Mesodermal cell (in vitro differentiated cells): ENCODE measurements at regions not wholly inside any gene's neighbourhood (a gene's known extent, or its start where the extent isn't known, plus 50 kb on each side); places are given as distances from the start of the nearest gene placed in this dataset.
"Not testable (repeated sequence)": the region's sequence is repeated elsewhere in the genome, so short reads cannot be mapped to it uniquely, and the experiment has no call there.

Experiments
- H3K27ac ChIP-seq: 2 replicates; pipeline ENCODE4 v1.7.0; 2013; ENCODE audit warnings: mild to moderate bottlenecking, low read depth, low read length, moderate library complexity; ENCODE audit not compliant: severe bottlenecking
- H3K36me3 ChIP-seq: 2 replicates; pipeline ENCODE4 v1.7.1; 2013; ENCODE audit warnings: mild to moderate bottlenecking, low read length, moderate library complexity; ENCODE audit not compliant: control insufficient read depth, insufficient read depth
- H3K4me1 ChIP-seq: one replicate; pipeline ENCODE4 v1.7.1; 2013; ENCODE audit warnings: mild to moderate bottlenecking, low read length; ENCODE audit not compliant: insufficient read depth, control insufficient read depth, poor library complexity, severe bottlenecking
- H3K4me3 ChIP-seq: 2 replicates; pipeline ENCODE4 v1.7.0; 2013; ENCODE audit warnings: low read length, control low read depth, mild to moderate bottlenecking; ENCODE audit not compliant: insufficient read depth, poor library complexity, severe bottlenecking; ENCODE audit errors: extremely low read depth
- H3K9me3 ChIP-seq: 2 replicates; pipeline ENCODE4 v1.7.1; 2013; ENCODE audit warnings: mild to moderate bottlenecking, low read length, moderate library complexity; ENCODE audit not compliant: control insufficient read depth
- WGBS, 2 experiments: methylation state at CpG; one replicate each; pipeline ENCODE4 v1.1.5; 2013; ENCODE audit warnings: missing lambda C conversion rate in 2 of 2; ENCODE audit not compliant: insufficient coverage in 2 of 2; 5-methylcytosine and 5-hydroxymethylcytosine counted together

GRCh38 chr3:75180945-75181298 lies 483.2 kb upstream of the FRG2C start:
- no peak overlapping the region for H3K27ac ChIP-seq
- no CpG with 5 or more reads among the region's 1 CpG for WGBS, 2 experiments
- H3K36me3 ChIP-seq: no peaks in the 10 kb centered on the region
- H3K4me1 ChIP-seq: no peaks in the 10 kb centered on the region
- H3K9me3 ChIP-seq: no peaks in the 10 kb centered on the region
- no peak overlapping the region for H3K4me3 ChIP-seq

- no peaks in the 10 kb centered on the region for H3K4me1 ChIP-seq
- no peak overlapping the region for H3K27ac ChIP-seq
- no peak overlapping the region for H3K4me3 ChIP-seq
- no peaks in the 10 kb centered on the region for H3K9me3 ChIP-seq
- H3K36me3 ChIP-seq: no peaks in the 10 kb centered on the region
- WGBS, 2 experiments: no CpG with 5 or more reads among the region's 3 CpGs
Measured at GRCh38 chr3:75188962-75189361, 475.2 kb upstream of the FRG2C start.

GRCh38 chr3:75192146-75192616 lies 471.9 kb upstream of the FRG2C start:
- Histone ChIP-seq H3K4me3 (no peak overlapping the region), H3K27ac (no peak overlapping the region), H3K4me1 (no peaks in the 10 kb centered on the region), H3K9me3 (no peaks in the 10 kb centered on the region), H3K36me3 (no peaks in the 10 kb centered on the region)
- WGBS, 2 experiments: 50 to 80% methylated on average over 2 of the region's 6 CpGs

- Histone ChIP-seq H3K4me1 (no peaks in the 10 kb centered on the region), H3K4me3 (no peak overlapping the region), H3K36me3 (no peaks in the 10 kb centered on the region), H3K9me3 (no peaks in the 10 kb centered on the region), H3K27ac (no peak overlapping the region)
- WGBS, 2 experiments: 89 to 93% methylated on average over 3 to 4 of the region's 4 CpGs
Measured at GRCh38 chr3:75193797-75194196, 470.3 kb upstream of the FRG2C start.

GRCh38 chr3:75214332-75214731 lies 449.8 kb upstream of the FRG2C start:
- H3K27ac ChIP-seq, H3K4me1 ChIP-seq, H3K4me3 ChIP-seq, H3K9me3 ChIP-seq, H3K36me3 ChIP-seq: not testable (repeated sequence)
- 93 to 94% methylated on average over 9 of the region's 22 CpGs for WGBS, 2 experiments

- H3K4me1 ChIP-seq: no peaks in the 10 kb centered on the region
- H3K27ac ChIP-seq: no peak overlapping the region
- H3K4me3 ChIP-seq: no peak overlapping the region
- H3K36me3 ChIP-seq: no peaks in the 10 kb centered on the region
- no peaks in the 10 kb centered on the region for H3K9me3 ChIP-seq
- WGBS, 2 experiments: 100% methylated on average over 1 of the region's 1 CpG; no CpG with 5 or more reads in 1 of the 2 experiments
Measured at GRCh38 chr3:75218577-75218976, 445.6 kb upstream of the FRG2C start.

- Histone ChIP-seq H3K27ac (no peak overlapping the region), H3K4me1 (peaks cover 9% of the 10 kb centered on the region), H3K9me3 (no peaks in the 10 kb centered on the region), H3K36me3 (no peaks in the 10 kb centered on the region), H3K4me3 (no peak overlapping the region)
- 84 to 91% methylated on average over 3 of the region's 4 CpGs for WGBS, 2 experiments
Measured at GRCh38 chr3:75220932-75221331, 443.2 kb upstream of the FRG2C start.

- H3K36me3 ChIP-seq: no peaks in the 10 kb centered on the region
- WGBS, 2 experiments: no CpG with 5 or more reads among the region's 2 CpGs
- H3K4me1 ChIP-seq: peaks cover 9% of the 10 kb centered on the region
- H3K4me3 ChIP-seq: no peak overlapping the region
- H3K9me3 ChIP-seq: no peaks in the 10 kb centered on the region
- H3K27ac ChIP-seq: no peak overlapping the region
Measured at GRCh38 chr3:75224412-75224811, 439.7 kb upstream of the FRG2C start.

- no CpG with 5 or more reads among the region's 1 CpG for WGBS, 2 experiments
- no peak overlapping the region for H3K27ac ChIP-seq
Measured at GRCh38 chr3:75232216-75232615, 431.9 kb upstream of the FRG2C start.

GRCh38 chr3:75235631-75236030 lies 428.5 kb upstream of the FRG2C start:
- no peaks in the 10 kb centered on the region for H3K36me3 ChIP-seq
- H3K4me3 ChIP-seq: no peak overlapping the region
- H3K9me3 ChIP-seq: no peaks in the 10 kb centered on the region
- WGBS, 2 experiments: 88 to 90% methylated on average over 2 to 4 of the region's 4 CpGs
- peaks cover 8% of the 10 kb centered on the region for H3K4me1 ChIP-seq
- no peak overlapping the region for H3K27ac ChIP-seq

More at GRCh38 chr3:75232216-75232615, 431.9 kb upstream of the FRG2C start:
- Histone ChIP-seq H3K9me3 (no peaks in the 10 kb centered on the region), H3K4me3 (no peak overlapping the region), H3K4me1 (peaks cover 8% of the 10 kb centered on the region), H3K36me3 (no peaks in the 10 kb centered on the region)

- no CpG with 5 or more reads among the region's 1 CpG for WGBS, 2 experiments
- Histone ChIP-seq H3K27ac (no peak overlapping the region), H3K9me3 (no peaks in the 10 kb centered on the region), H3K4me3 (no peak overlapping the region), H3K4me1 (peaks cover 8% of the 10 kb centered on the region), H3K36me3 (no peaks in the 10 kb centered on the region)
Measured at GRCh38 chr3:75237053-75237452, 427.1 kb upstream of the FRG2C start.
